ENCODE measurements at regions not wholly inside any gene's neighbourhood (a gene's known extent, or its start where the extent isn't known, plus 50 kb on each side); places are given as distances from the start of the nearest gene placed in this dataset.

DNA sequence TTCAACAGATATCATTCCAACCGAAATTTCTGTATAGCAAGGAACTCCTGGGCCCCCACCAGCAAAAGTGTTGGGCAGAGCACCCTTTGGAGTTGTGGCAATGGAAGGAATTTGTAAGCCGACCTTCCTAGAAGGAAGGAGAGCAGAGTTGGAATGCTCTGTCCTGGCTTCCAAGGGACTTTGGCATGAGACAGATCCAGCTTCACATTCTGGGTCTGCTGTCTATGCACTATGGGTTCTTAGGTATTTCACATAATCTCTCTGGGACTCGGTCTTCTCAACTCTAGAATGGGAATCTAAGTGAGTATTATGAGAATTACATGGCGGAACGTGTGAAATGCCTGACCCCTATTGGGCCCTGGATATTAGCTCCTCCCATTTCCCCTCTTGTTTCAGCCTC, 63.2 kb upstream of the MARCHF10 start:
- TF ChIP-seq, protein P1, sequence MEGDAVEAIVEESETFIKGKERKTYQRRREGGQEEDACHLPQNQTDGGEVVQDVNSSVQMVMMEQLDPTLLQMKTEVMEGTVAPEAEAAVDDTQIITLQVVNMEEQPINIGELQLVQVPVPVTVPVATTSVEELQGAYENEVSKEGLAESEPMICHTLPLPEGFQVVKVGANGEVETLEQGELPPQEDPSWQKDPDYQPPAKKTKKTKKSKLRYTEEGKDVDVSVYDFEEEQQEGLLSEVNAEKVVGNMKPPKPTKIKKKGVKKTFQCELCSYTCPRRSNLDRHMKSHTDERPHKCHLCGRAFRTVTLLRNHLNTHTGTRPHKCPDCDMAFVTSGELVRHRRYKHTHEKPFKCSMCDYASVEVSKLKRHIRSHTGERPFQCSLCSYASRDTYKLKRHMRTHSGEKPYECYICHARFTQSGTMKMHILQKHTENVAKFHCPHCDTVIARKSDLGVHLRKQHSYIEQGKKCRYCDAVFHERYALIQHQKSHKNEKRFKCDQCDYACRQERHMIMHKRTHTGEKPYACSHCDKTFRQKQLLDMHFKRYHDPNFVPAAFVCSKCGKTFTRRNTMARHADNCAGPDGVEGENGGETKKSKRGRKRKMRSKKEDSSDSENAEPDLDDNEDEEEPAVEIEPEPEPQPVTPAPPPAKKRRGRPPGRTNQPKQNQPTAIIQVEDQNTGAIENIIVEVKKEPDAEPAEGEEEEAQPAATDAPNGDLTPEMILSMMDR (IDR thresholded peaks at IDR 0.05 in 8 of 11, conservative IDR thresholded peaks at IDR 0.05 in 3 of 11) = no peak
- TF ChIP-seq POLR2A (IDR thresholded peaks at IDR 0.05) = no peak

Data from spleen (tissue), 7 donors.